ENCODE measurements at regions not wholly inside any gene's neighbourhood (a gene's known extent, or its start where the extent isn't known, plus 50 kb on each side); places are given as distances from the start of the nearest gene placed in this dataset.

DNA sequence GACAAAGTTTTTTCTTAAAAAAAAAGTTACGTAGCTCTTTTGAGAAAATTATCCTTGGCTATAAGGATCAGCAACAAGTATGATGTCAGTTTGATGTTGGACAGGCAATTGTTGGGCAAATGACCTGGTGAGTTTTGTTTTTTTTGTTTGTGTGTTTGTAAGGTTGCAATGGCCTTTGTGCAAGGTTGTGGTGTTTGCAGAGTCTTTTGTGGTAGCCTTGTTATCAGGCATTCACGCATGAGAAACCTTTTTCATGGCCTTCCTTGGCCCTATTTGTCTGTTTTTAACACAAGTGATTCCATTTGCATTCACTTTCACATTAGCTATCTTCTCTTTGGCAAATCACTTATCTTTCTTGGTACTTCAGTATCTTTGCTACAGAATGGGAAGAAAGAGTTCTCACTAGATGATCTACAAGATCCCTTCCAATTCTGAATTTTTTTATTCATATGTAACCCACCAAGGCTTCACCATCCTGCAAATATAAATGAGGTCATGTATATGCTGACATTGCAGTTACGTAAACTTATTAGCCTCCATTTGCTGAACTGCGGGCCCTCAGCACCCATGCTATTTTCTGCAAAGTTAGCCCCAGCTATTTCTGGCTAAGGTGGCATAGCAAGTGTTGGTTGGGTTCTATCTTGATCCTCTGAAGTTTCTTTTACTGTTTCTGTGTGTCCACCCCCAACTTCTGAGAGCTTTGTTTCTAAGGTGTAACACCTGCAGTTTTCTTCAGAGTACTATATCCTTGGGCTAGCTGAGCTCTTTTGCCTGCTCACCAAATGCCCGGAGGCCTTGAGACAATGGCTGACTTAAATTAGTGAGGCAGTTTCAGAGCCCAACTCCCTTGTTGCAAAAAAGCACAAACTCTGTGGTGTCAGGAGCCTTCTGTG lies 667.1 kb downstream of the IRS1 start:
- TF ChIP-seq, protein P1, sequence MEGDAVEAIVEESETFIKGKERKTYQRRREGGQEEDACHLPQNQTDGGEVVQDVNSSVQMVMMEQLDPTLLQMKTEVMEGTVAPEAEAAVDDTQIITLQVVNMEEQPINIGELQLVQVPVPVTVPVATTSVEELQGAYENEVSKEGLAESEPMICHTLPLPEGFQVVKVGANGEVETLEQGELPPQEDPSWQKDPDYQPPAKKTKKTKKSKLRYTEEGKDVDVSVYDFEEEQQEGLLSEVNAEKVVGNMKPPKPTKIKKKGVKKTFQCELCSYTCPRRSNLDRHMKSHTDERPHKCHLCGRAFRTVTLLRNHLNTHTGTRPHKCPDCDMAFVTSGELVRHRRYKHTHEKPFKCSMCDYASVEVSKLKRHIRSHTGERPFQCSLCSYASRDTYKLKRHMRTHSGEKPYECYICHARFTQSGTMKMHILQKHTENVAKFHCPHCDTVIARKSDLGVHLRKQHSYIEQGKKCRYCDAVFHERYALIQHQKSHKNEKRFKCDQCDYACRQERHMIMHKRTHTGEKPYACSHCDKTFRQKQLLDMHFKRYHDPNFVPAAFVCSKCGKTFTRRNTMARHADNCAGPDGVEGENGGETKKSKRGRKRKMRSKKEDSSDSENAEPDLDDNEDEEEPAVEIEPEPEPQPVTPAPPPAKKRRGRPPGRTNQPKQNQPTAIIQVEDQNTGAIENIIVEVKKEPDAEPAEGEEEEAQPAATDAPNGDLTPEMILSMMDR (IDR thresholded peaks at IDR 0.05) = no peak
- TF ChIP-seq POLR2A (IDR thresholded peaks at IDR 0.05) = no peak

Measured in testis (tissue), 2 donors.